Liver (tissue), 6 donors: ENCODE measurements at regions not wholly inside any gene's neighbourhood (a gene's known extent, or its start where the extent isn't known, plus 50 kb on each side); places are given as distances from the start of the nearest gene placed in this dataset.
"Not testable (repeated sequence)": the region's sequence is repeated elsewhere in the genome, so short reads cannot be mapped to it uniquely, and the experiment has no call there.

ENCODE experiments used
- DNase-seq: peaks from one replicate; pipeline ENCODE4 v3.0.0-alpha.2; 2017; ENCODE audit warnings: low spot score
- H3K27ac ChIP-seq, 2 donors: one replicate each; pipeline ENCODE4 v1.7.0; 2013; ENCODE audit warnings: inconsistent platforms in 2 of 2, low read length in 2 of 2, control low read depth in 1 of 2, low read depth in 1 of 2, mild to moderate bottlenecking in 1 of 2
- H3K27me3 ChIP-seq, 4 donors: one replicate each; pipeline versions ENCODE4 v1.6.1 to v1.7.0; 2013; ENCODE audit warnings: low read length in 3 of 4, inconsistent platforms in 1 of 4, mild to moderate bottlenecking in 1 of 4, moderate library complexity in 1 of 4; ENCODE audit not compliant: control insufficient read depth in 4 of 4, insufficient read depth in 4 of 4
- H3K36me3 ChIP-seq, 4 donors: one replicate each; pipeline versions ENCODE4 v1.6.1 to v1.7.0; 2013; ENCODE audit warnings: low read length in 3 of 4, mild to moderate bottlenecking in 3 of 4, low read depth in 1 of 4, moderate library complexity in 1 of 4; ENCODE audit not compliant: control insufficient read depth in 4 of 4, insufficient read depth in 3 of 4
- H3K4me1 ChIP-seq, 4 donors: one replicate each; pipeline versions ENCODE4 v1.6.1 to v1.7.0; 2013; ENCODE audit warnings: low read length in 3 of 4, mild to moderate bottlenecking in 3 of 4, moderate library complexity in 1 of 4; ENCODE audit not compliant: control insufficient read depth in 4 of 4, insufficient read depth in 4 of 4
- H3K4me3 ChIP-seq, 3 donors: one replicate each; pipeline versions ENCODE4 v1.6.1 to v1.7.0; 2013; ENCODE audit warnings: low read length in 3 of 3, control low read depth in 1 of 3, low read depth in 1 of 3, mild to moderate bottlenecking in 1 of 3
- H3K9ac ChIP-seq, 2 donors: one replicate each; pipeline ENCODE4 v1.7.0; 2013; ENCODE audit warnings: low read length in 2 of 2, mild to moderate bottlenecking in 2 of 2, moderate library complexity in 2 of 2, control low read depth in 1 of 2, low read depth in 1 of 2
- H3K9me3 ChIP-seq, 4 donors: one replicate each; pipeline versions ENCODE4 v1.6.1 to v1.7.0; 2013; ENCODE audit warnings: low read length in 3 of 4; ENCODE audit not compliant: control insufficient read depth in 4 of 4
- WGBS: extraction: QIAGEN DNeasy Blood & Tissue Kit; methylation state at CpG from one replicate; pipeline ENCODE4 v1.1.7; 2013; 5-methylcytosine and 5-hydroxymethylcytosine counted together
- donor health status: healthy.
- donor health status: healthy.
- donor health status: healthy.

- not testable (repeated sequence) for H3K27me3 ChIP-seq, H3K4me1 ChIP-seq, H3K27ac ChIP-seq, H3K9me3 ChIP-seq, H3K9ac ChIP-seq, H3K36me3 ChIP-seq, H3K4me3 ChIP-seq, DNase-seq
- WGBS = 92% methylated on average over 3 of the region's 10 CpGs
These were observed 88.2 kb upstream of the SAMD11 start for GRCh38 chr1:835509-835908.

GRCh38 chr1:837601-838000, 86.1 kb upstream of the SAMD11 start:
- H3K9me3 ChIP-seq, H3K27me3 ChIP-seq, H3K27ac ChIP-seq, H3K4me1 ChIP-seq, H3K9ac ChIP-seq, H3K4me3 ChIP-seq, H3K36me3 ChIP-seq, DNase-seq: not testable (repeated sequence)
- 84% methylated on average over 5 of the region's 5 CpGs for WGBS

- DNase-seq, H3K27me3 ChIP-seq, H3K27ac ChIP-seq, H3K4me3 ChIP-seq, H3K4me1 ChIP-seq, H3K9ac ChIP-seq, H3K36me3 ChIP-seq, H3K9me3 ChIP-seq: not testable (repeated sequence)
- 58% methylated on average over 5 of the region's 5 CpGs for WGBS
These were observed 85.4 kb upstream of the SAMD11 start for GRCh38 chr1:838291-838690.

- not testable (repeated sequence) for DNase-seq, H3K36me3 ChIP-seq, H3K4me1 ChIP-seq, H3K9me3 ChIP-seq, H3K4me3 ChIP-seq, H3K27me3 ChIP-seq, H3K27ac ChIP-seq, H3K9ac ChIP-seq
- WGBS = 95% methylated on average over 6 of the region's 6 CpGs
These were observed 83.1 kb upstream of the SAMD11 start for GRCh38 chr1:840592-840991.

- H3K4me3 ChIP-seq, DNase-seq, H3K27ac ChIP-seq, H3K36me3 ChIP-seq, H3K9ac ChIP-seq, H3K27me3 ChIP-seq, H3K4me1 ChIP-seq, H3K9me3 ChIP-seq: not testable (repeated sequence)
- WGBS = 91% methylated on average over 10 of the region's 15 CpGs
These were observed 81.9 kb upstream of the SAMD11 start for GRCh38 chr1:841671-842425.

- H3K9me3 ChIP-seq, H3K36me3 ChIP-seq, H3K4me1 ChIP-seq, H3K4me3 ChIP-seq, H3K27ac ChIP-seq, H3K9ac ChIP-seq, H3K27me3 ChIP-seq: not testable (repeated sequence)
- 93% methylated on average over 10 of the region's 10 CpGs for WGBS
- peak; percentile 64 for DNase-seq
These were observed 80.9 kb upstream of the SAMD11 start for GRCh38 chr1:842799-843198.

GRCh38 chr1:843946-844345, 79.8 kb upstream of the SAMD11 start:
- not testable (repeated sequence) for DNase-seq
- 93% methylated on average over 5 of the region's 5 CpGs for WGBS

More at GRCh38 chr1:843946-844345, 79.8 kb upstream of the SAMD11 start:
- H3K27ac ChIP-seq, H3K9ac ChIP-seq, H3K4me3 ChIP-seq, H3K27me3 ChIP-seq, H3K4me1 ChIP-seq, H3K36me3 ChIP-seq, H3K9me3 ChIP-seq: not testable (repeated sequence)
